WERI-Rb-1 (cell line): ENCODE measurements at regions not wholly inside any gene's neighbourhood (a gene's known extent, or its start where the extent isn't known, plus 50 kb on each side); places are given as distances from the start of the nearest gene placed in this dataset.
"Not testable (repeated sequence)": the region's sequence is repeated elsewhere in the genome, so short reads cannot be mapped to it uniquely, and the experiment has no call there.

Source experiments
- DNase-seq: peaks from one replicate; pipeline ENCODE4 v3.0.0-alpha.2; 2020
- H3K27ac ChIP-seq: fragments of 250-450 bp; sonication (Bioruptor Pico); 2 replicates; pipeline ENCODE4 v1.5.1; 2020; ENCODE audit warnings: mild to moderate bottlenecking, moderate library complexity
- H3K27me3 ChIP-seq: fragments of 250-450 bp; sonication (Bioruptor Pico); 2 replicates; pipeline ENCODE4 v1.5.1; 2021; ENCODE audit warnings: mild to moderate bottlenecking, low read depth, moderate library complexity; ENCODE audit not compliant: insufficient read depth, severe bottlenecking
- H3K36me3 ChIP-seq: fragments of 250-450 bp; sonication (Bioruptor Pico); 2 replicates; pipeline ENCODE4 v1.5.1; 2020; ENCODE audit warnings: mild to moderate bottlenecking, moderate library complexity
- H3K4me3 ChIP-seq: 2 replicates; pipeline ENCODE4 v1.5.1; 2011; ENCODE audit warnings: low read depth, mild to moderate bottlenecking, control low read depth, low read length
- H3K9me3 ChIP-seq: fragments of 250-450 bp; sonication (Bioruptor Pico); 2 replicates; pipeline ENCODE4 v1.5.1; 2021; ENCODE audit warnings: mild to moderate bottlenecking, moderate library complexity; ENCODE audit not compliant: severe bottlenecking
- TF ChIP-seq, protein P1 (sequence below): IDR thresholded peaks from 2 replicates; pipeline ENCODE4 v1.5.1; 2011; ENCODE audit warnings: low read depth, mild to moderate bottlenecking, control low read depth, inconsistent platforms, low read length

GRCh38 chrX:121356139-121356849 lies 308.9 kb downstream of the GLUD2 start:
- Histone ChIP-seq H3K36me3 (no peaks in the 10 kb centered on the region), H3K27ac (no peak overlapping the region), H3K4me3 (no peak overlapping the region), H3K9me3 (no peaks in the 10 kb centered on the region), H3K27me3 (peaks cover 20% of the 10 kb centered on the region)
- DNase-seq: no peak
- TF ChIP-seq, protein P1, sequence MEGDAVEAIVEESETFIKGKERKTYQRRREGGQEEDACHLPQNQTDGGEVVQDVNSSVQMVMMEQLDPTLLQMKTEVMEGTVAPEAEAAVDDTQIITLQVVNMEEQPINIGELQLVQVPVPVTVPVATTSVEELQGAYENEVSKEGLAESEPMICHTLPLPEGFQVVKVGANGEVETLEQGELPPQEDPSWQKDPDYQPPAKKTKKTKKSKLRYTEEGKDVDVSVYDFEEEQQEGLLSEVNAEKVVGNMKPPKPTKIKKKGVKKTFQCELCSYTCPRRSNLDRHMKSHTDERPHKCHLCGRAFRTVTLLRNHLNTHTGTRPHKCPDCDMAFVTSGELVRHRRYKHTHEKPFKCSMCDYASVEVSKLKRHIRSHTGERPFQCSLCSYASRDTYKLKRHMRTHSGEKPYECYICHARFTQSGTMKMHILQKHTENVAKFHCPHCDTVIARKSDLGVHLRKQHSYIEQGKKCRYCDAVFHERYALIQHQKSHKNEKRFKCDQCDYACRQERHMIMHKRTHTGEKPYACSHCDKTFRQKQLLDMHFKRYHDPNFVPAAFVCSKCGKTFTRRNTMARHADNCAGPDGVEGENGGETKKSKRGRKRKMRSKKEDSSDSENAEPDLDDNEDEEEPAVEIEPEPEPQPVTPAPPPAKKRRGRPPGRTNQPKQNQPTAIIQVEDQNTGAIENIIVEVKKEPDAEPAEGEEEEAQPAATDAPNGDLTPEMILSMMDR: no peak

- Histone ChIP-seq H3K9me3 (no peaks in the 10 kb centered on the region), H3K4me3 (no peak overlapping the region)
- no peak for DNase-seq
Observed at GRCh38 chrX:121356850-121357171, 309.4 kb downstream of the GLUD2 start.

GRCh38 chrX:121360280-121360679 lies 312.9 kb downstream of the GLUD2 start:
- H3K27me3 ChIP-seq: peaks cover 13% of the 10 kb centered on the region
- DNase-seq: no peak
- no peaks in the 10 kb centered on the region for H3K9me3 ChIP-seq
- H3K36me3 ChIP-seq: no peaks in the 10 kb centered on the region
- H3K27ac ChIP-seq: no peak overlapping the region
- TF ChIP-seq, protein P1: no peak
- no peak overlapping the region for H3K4me3 ChIP-seq

More at GRCh38 chrX:121356850-121357171, 309.4 kb downstream of the GLUD2 start:
- H3K27ac ChIP-seq: no peak overlapping the region
- no peaks in the 10 kb centered on the region for H3K36me3 ChIP-seq
- TF ChIP-seq, protein P1: no peak
- H3K27me3 ChIP-seq: peaks cover 20% of the 10 kb centered on the region

GRCh38 chrX:121365572-121366161 lies 318.3 kb downstream of the GLUD2 start:
- Histone ChIP-seq H3K9me3 (no peaks in the 10 kb centered on the region), H3K27me3 (peaks cover 5% of the 10 kb centered on the region), H3K4me3 (no peak overlapping the region), H3K36me3 (no peaks in the 10 kb centered on the region), H3K27ac (no peak overlapping the region)
- TF ChIP-seq, protein P1: no peak
- no peak for DNase-seq

- Histone ChIP-seq H3K9me3 (no peaks in the 10 kb centered on the region), H3K4me3 (no peak overlapping the region), H3K27me3 (peaks cover 12% of the 10 kb centered on the region), H3K27ac (no peak overlapping the region), H3K36me3 (no peaks in the 10 kb centered on the region)
- TF ChIP-seq, protein P1: no peak
- DNase-seq: no peak
Observed at GRCh38 chrX:121374471-121374870, 327.1 kb downstream of the GLUD2 start.

- not testable (repeated sequence) for H3K4me3 ChIP-seq, DNase-seq, H3K27me3 ChIP-seq, H3K36me3 ChIP-seq, H3K9me3 ChIP-seq, H3K27ac ChIP-seq
Observed at GRCh38 chrX:121381915-121382314, 334.5 kb downstream of the GLUD2 start.
